Fibroblast of skin of right quadriceps (primary cell): ENCODE measurements at regions not wholly inside any gene's neighbourhood (a gene's known extent, or its start where the extent isn't known, plus 50 kb on each side); places are given as distances from the start of the nearest gene placed in this dataset.
"Not testable (repeated sequence)": the region's sequence is repeated elsewhere in the genome, so short reads cannot be mapped to it uniquely, and the experiment has no call there.

Experiments used
- DNase-seq: peaks from one replicate; pipeline ENCODE4 v3.0.0-alpha.2; 2013

DNA sequence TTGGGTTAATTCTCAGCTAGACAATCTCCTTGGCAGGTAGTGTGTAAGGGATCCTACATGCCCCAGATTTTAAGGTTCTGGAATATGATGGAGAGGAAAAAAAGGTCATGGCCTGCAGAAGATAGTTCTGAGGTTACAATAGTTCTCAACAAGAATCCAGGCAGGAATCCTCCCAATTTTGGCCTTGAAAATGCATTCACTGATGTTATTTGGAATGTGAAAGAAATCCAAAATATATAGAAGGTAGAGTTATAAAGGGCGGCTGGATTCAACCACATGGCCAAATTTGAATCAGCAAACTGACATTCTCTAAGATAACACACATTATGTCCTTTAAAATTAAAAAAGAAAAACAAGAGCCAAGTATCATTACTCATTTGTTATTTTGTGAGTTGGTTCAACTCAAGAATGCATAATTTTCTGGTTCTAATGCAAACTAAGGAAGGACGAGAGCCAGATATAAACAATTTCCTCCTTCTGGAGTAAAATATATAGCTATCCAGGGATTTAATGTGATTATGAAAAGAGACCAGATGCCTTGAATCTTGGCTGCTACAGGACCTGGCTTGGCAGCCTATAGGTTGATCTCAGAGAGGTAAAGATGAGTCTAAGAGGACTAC is 177.0 kb upstream of the G2E3 start:
- DNase-seq = no peak

DNA sequence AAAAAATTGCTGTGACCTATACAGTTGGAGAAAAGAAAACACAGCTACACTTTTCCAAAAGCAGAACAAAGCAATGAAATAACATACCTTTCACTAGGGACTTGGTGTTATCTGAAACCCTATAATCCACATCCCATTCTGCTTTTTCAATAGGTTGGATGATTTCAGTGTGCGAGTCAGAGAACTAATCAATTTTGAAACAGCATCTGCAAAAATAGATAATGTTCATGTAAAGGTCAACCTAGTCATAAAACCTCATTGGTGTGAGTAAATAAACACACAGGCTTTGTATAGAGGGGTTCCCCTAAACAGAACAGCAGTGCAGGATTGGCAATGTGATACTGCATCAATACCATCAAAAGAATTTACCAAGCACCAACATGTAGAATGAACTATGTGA is 173.0 kb upstream of the G2E3 start:
- no peak for DNase-seq

DNA sequence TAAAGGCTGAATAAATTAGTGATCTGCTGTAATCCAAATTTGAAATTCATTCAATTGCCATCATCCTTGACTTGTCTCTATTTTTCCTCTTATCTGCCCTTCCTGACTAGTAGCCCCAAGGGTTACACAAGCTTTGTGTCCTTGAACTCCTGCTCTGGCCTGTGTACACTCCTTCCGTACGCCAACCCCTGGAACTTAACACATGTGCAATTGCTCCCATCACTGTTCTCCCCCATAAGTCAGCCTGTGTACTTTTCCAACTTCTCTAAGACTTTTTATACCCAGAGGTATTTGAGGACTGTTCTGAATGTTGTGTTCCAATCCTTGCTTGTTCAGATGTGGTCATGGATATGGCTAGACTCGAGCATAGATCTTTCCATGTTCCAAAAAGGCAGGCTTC is 171.1 kb upstream of the G2E3 start:
- DNase-seq = no peak

DNA sequence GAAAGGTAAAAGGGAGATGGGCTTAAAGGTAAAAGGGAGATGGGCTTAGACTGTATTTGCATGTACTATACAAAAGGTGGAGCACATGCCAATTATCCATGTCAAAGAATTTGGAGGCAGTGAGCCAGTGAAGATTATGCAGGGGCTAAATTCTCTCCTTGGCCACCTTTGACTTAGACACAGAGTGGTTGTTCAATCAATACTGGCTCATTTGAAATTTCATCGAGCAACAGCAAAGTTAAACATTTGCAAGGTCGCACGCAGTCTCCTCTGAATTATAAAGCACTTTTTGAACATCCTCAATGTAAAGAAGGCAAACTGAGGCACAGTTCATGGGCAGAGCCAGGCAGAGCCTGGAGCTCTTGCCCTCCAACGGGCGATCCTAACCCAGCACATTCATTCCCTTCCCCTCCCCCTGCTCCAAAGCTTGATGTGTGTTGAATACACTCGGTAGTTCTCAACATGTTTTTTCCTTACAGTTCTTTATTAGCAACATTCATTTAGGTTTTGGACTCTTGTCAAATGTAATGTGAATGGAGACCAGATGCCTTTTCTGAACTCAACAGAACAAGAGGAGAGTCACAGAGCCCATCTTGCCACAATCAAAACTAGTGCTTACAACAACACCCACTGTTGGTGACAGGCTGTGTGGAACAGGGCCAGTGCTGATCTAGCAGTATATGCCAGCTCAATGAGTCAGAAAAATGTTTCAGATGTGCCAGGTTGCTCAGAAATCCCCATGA is 169.7 kb upstream of the G2E3 start:
- no peak for DNase-seq

DNA sequence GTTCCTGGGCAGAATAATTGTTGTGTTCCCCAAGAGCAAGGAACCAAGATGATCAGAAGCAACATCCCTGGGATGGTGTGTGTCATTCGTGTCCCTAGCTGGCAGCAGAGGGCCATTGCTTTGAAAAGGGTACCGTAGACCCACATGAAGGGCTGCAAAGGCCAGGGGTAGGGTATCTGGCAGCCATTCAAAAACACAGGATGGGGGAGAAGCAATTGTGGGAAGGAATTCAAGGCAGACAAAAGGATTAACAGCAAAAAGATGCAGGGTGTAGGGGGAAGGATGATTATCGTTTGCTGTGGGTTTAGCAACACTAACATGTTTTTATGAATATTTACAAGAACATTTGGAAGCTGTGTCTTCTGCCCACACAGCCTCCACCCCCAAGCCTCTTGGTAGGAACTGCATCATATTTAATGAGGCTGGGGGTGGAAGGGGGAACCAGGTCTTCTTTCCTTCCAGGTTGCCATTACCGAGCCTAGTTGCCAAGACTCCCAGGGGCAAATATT is 169.0 kb upstream of the G2E3 start:
- DNase-seq = no peak

DNA sequence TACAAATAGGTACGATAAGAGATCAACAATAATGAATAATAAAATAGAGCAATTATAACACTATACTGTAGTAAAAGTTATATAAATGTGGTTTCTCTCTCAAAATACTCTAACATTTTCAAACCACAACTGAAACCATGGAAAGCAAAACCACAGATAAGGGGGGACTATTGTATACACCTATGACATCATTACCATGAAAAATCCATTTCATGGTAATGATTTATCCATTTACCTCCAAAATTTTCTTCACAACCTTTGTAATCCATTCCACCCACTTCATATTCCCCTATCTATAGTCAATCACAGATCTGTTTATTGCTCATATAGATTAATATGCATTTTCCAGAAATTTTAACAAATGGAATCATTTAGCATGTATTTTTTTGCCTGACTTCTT is 163.9 kb upstream of the G2E3 start:
- no peak for DNase-seq

DNA sequence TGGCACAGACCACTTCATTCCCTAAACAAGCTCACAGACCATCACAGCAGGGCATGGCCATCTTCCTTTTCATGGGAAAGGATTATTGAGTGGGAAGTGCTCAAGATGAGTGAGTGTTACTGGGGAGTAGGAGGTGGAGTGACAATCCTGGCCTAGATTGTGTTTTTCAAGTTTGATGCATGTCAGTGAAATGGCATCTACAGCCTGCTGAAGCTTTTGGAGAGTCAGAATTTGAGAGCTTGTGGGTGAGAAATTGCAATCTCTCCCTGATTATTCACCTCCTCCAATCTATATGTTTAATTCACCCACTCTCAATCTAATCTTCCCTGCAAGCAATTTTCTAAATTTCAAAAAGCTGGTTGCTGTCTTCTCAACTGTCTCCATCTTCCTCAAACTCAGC is 156.1 kb upstream of the G2E3 start:
- DNase-seq = no peak

DNA sequence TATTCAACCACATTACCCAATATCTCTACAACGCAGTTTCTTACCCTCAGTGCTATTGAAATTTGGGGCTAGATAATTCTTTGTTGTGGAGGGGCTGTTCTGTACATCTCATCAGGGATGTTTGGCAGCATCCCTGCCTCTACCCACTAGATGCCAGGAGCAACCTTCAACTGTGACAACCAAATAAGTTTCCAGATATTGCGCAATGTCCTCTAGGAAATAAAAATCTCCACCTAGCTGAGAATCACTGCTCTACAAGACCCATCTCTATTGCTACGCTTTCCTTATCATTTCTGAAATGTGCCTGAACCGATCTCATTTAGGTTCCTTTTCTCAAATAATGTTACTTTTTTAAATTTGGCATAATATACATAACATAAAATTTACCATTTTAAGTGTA is 155.2 kb upstream of the G2E3 start:
- no peak for DNase-seq

DNA sequence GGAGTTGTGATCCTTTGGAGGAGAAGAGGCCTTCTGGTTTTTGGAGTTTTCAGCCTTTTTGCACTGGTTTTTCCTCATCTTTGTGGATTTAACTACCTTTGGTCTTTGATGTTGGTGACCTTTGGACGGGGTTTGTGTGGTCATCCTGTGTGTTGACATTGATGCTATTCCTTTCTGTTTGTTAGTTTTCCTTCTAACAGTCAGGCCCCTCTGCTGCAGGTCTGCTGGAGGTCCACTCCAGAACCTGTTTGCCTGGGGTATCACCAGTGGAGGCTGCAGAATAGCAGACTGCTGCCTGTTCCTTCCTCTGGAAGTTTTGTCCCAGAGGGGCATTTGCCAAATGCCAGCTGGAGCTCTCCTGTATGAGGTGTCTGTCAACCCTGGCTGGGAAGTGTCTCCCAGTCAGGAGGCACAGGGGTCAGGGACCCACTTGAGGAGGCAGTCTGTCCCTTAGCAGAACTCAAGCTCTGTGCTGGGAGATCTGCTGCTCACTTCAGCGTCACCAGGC is 149.4 kb upstream of the G2E3 start:
- not testable (repeated sequence) for DNase-seq

DNA sequence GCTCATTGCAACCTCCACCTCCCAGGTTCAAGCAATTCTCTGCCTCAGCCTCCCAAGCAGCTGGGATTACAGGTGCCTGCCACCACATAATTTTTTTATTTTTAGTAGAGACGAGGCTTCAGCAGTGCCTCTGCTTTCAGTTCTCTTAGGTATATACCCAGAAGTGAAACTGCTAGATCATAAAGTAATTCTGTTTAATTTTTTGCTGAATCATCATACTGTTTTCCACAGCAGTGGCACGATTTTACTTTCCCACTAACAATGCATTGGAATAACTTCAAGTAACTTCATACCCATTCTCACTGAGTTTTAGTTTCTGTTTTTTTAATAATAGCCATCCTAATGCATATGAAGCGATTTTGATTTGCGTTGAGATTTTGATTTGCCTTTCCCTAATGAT is 148.0 kb upstream of the G2E3 start:
- no peak for DNase-seq

DNA sequence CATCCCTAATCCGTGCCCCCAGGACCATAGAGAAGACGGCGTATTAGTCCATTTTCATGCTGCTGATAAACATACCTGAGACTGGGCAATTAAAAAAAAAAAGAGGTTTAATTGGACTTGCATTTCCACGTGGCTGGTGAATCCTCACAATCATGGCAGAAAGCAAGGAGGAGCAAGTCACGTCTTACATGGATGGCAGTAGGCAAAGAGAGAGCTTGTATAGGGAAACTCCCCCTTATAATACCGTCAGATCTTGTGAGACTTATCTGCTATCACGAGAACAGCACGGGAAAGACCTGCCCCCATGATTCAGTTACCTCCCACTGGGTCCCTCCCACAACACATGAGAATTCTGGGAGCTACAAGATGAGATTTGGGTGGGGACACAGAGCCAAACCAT is 145.8 kb upstream of the G2E3 start:
- DNase-seq = not testable (repeated sequence)

DNA sequence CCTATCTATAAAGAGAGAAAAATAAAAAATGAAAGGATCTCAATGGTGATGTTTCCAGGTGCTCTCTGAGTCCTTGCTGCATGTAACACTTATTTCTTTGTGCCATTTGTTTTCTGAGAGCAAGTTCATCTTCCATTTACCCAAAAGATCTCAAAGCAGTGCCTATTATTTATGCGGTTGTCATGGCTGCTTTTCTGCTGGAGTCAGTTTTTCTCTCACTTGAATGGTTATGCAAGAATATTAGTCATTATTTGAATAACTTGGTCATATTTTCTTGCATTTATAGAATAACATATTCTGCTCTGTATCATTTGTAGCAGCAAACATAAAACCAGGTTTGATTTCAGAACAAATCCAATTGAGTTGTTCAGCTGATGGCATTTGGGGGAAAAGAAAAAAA is 141.8 kb upstream of the G2E3 start:
- no peak for DNase-seq

DNA sequence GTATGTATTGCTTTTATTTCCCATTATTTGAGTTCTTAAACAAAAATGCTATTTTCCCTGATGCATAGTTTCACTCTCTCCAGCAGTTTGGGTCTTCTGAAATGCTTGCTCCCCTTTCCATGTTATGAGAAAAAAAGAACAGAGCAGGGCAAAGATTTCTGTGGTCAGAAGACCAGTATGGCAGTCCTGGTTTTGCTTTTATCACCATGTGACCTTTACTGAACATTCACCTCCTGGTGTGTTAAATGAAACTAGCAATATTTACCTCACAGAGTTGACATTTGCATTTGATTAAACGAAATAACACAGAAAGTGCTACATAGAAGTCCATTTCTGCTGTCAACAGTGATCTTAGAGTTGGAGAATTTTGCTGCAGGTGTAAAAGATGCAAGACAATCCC is 141.0 kb upstream of the G2E3 start:
- DNase-seq = no peak

DNA sequence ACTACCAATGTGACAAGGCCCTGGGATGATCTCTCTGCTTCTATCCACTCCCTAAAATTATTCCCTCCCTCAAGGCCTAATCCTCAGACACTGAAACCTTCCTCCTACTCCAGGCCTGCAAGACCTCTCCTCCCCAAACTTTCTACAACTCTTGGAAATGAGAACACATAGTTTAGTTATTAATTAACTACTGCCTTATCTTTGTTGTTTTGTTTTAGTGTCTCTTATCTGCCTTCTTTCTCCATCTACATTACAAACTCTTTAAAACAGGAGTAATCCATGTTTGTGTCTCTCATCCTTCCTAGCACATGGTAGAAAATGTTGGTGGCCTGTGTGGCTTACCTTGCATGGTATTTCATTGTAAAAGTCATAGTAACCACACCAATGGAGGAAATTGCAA is 139.9 kb upstream of the G2E3 start:
- DNase-seq = no peak

DNA sequence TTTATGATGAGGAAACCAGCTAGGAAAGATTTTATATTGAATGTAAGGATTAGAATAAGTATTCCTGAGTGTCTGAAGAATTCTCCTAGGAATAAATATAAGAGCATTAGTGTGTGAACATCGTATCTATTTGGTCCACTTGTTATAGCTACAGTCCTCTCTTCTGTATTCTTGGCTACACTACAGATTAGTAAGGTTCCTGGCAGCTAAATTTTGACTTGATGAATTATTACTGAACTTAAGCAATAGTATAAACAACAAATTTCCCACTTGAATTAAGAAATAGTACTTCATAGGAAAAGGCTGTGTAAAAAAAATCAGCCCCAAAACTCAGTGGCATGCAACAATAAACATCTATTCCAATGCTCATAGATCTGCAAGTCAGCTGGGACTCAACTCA is 138.4 kb upstream of the G2E3 start:
- DNase-seq = no peak

DNA sequence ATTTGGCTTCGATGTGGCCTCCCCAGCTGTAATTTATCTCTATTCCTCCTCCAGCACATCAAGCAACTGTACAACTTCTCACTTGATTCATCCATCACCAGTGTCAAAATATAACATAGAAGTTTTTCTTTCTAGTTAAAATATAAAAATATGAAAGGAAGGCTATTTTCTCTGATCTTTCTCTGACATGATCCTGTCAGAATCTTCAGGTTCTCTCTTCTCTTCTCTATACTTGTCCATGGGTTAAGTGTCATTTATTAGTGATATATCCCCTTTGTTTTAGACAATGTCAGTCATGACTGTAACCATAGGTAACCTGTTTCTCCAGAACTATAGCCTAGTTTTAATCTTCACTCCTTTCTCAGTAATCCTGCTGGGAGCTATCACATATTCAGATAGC is 132.5 kb upstream of the G2E3 start:
- no peak for DNase-seq

DNA sequence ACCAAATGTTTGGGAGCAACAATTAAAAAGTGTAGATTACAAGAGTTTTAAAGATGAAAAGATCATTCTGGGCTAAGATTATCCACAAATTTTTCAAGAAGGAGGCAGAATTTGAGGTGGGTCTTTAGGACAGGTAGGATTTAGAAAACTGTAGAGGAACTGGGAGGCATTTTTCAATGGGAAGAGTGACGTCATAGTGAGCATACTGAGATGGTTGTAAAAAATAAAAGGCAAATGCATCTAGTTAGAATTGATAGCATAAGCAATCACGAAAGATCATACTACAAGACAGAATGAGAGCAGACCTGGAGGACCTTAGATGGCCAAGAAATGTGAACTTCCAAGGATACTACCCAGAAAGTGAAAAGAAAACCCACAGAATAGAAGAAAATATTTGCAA is 131.6 kb upstream of the G2E3 start:
- DNase-seq = no peak

DNA sequence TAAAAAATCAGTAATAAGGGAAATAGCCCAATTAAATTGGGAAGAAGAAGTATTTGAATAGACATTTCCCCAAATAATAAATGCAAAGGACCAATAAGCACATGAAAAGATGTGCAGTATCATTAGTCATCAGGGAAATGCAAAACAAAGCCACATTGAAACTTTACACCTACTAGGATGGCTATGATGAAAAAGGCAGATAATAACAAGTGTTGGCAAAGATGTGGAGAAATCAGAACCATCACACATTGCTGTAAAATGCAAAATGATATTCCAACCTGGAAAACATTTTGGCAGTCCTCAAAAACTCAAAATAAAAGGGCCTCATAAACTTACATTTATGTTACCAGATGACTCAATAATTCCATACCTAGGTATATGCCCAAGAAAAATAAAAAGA is 131.1 kb upstream of the G2E3 start:
- DNase-seq = no peak

DNA sequence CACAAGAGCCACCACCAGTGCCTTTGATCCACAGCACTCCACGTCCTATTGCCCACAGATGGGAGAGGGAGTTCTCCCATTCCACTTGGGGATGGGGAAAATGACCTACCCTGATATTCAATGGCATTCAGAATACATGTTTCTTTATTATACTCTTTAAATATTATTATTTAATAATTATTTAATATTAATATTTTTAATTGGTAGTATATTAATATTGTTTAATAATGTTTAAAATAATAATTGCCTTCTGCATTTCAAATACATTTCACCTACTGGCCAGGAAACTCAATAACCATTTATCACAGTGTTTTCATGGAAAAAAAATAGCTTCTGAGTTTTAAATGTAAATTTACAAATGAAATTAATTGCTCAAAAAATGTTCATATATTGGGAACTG is 127.4 kb upstream of the G2E3 start:
- DNase-seq = no peak

DNA sequence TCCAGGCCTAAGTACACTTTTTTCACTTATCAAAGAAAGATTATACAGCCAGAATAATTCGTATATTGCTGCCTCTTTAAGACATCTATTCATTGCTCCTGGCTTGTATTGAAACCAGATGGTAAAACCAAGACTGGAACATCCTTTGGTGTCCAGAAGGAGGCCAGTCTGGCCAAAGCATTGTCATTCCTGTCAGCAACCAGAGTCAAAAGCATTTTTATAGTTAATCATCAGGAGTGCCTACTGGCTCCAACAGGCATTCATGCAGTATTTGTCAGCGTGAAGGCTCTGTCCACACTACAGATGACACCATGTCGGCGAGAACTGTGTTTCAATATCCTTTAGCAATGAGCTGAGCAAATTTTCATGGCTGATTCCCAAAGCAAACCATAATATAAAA is 118.0 kb upstream of the G2E3 start:
- DNase-seq = no peak

DNA sequence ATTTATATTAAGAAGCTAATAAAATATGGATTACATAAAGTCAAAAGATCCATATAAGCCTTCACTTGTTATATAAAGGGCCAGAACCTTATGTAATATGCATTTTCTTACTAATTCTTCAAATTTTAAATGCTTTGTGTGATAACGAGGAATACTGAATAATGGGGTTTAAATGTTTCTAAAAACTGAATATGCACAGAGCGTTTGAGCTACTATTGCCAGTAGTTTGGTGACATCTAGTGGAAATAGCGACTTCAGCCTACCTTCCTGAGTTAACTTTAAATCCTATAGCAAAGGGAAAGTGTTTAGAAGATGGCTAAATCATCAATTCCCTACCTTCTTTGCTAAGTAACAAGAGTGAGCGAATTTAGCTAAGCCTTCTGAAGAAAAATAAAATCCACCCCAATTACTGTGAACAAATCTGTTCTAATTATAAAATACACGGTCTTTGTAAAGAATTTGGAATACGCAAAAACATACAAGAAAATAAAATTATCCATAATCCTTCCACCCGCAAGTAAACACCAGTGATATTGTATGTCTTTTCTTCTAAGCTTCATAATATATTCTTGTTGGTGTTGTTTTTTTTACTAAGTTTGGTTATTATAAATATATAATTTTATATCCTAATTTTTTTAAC is 115.5 kb upstream of the G2E3 start:
- peak; percentile 11 for DNase-seq

DNA sequence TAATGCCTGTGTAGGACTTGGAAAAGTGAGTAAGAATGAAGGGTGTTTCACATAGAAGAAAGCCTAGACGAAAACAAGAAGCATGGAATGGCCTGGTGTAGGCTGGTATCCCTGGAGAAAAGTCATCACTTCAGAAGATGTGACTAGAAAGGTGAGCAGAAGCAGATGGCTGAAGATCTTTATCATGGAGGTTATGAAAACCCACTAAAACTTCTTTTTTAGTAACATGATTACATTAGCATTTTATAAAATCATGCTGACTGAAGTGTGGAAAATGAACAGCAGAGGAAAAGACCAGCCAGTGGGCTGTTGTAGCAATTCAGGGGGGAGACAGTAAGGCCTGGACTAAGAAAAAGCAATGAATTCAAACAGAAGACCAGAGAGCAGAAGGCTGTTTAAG is 114.5 kb upstream of the G2E3 start:
- DNase-seq = no peak

DNA sequence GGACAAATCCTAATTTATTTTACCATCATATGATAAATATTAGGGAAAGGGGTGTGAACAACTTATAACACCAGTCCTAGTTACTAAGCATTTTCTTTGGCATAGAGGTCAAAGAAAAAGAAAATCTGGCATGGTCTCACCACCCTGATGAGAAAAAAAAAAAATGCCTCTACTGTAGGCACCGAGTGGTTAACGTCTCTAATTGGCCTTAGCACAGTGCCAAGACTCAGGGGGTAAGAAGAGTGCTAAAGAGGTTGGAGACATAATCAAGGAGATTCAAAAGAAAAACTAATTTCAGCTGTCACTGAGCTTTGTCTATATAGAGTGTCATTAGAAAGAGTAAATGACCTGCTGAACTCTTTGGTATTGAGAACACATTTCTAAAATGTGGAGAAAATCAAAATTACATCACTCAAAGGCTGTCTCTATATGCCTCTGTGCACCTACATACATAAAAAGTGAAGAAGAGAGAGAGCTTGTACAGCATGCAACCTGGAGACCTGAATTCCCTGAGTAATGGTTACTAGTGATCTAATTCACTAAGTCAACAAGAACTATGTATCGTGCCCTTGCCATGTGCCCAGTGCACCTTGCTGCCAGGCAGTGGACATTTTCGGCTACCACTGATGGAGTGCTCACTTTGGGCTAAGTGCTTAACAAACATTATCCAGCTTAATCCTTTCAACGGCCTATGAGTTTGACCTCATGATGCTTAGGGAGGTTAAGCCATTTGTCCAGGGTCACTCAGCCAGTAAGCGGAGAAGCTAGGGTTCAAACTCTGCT is 113.8 kb upstream of the G2E3 start:
- DNase-seq = no peak
